ENCODE measurements at regions not wholly inside any gene's neighbourhood (a gene's known extent, or its start where the extent isn't known, plus 50 kb on each side); places are given as distances from the start of the nearest gene placed in this dataset.

GRCh38 chr9:89886281-89886700, 281.5 kb downstream of the GADD45G start:
- H3K4me2 ChIP-seq = no peak overlapping the region
- no peak for TF ChIP-seq CTCF (IDR thresholded peaks at IDR 0.05; ENCODE audit: poor library complexity)
- TF ChIP-seq EZH2 (IDR thresholded peaks at IDR 0.05; ENCODE audit: borderline replicate concordance) = no peak
- no peak for TF ChIP-seq EZH2phosphoT487 (IDR thresholded peaks at IDR 0.05; ENCODE audit: low read depth, severe bottlenecking, unreplicated experiment)

GRCh38 chr9:89887286-89887685, 282.5 kb downstream of the GADD45G start:
- WGBS (ENCODE audit: low lambda C conversion rate, missing lambda C conversion rate) = 96% methylated on average over 4 of the region's 4 CpGs
- TF ChIP-seq CTCF (IDR thresholded peaks at IDR 0.05; ENCODE audit: poor library complexity) (no peak), EZH2phosphoT487 (IDR thresholded peaks at IDR 0.05; ENCODE audit: low read depth, severe bottlenecking, unreplicated experiment) (no peak)
- Histone ChIP-seq H2AFZ (no peak overlapping the region), H3K27ac (no peak overlapping the region), H3K36me3 (replicated peaks; ENCODE audit: insufficient read depth, low read depth) (no peaks in the 10 kb centered on the region), H3K4me3 (no peak overlapping the region), H3K9me3 (ENCODE audit: low read depth) (no peaks in the 10 kb centered on the region), H3K27me3 (no peaks in the 10 kb centered on the region), H4K20me1 (ENCODE audit: insufficient read depth, poor library complexity, severe bottlenecking) (no peaks in the 10 kb centered on the region), H3K9me2 (replicated peaks; ENCODE audit: insufficient read depth) (no peaks in the 10 kb centered on the region), H3K4me2 (no peak overlapping the region), H3K4me1 (ENCODE audit: insufficient read depth) (peaks cover 4% of the 10 kb centered on the region), H3K79me2 (no peaks in the 10 kb centered on the region)
- no peak for DNase-seq (ENCODE audit: low spot score)

More at GRCh38 chr9:89886281-89886700, 281.5 kb downstream of the GADD45G start:
- H3K4me3 ChIP-seq = no peak overlapping the region
- no peaks in the 10 kb centered on the region for H3K27me3 ChIP-seq
- H3K36me3 ChIP-seq (replicated peaks; ENCODE audit: insufficient read depth, low read depth) = no peaks in the 10 kb centered on the region
- H3K9me3 ChIP-seq (ENCODE audit: low read depth) = no peaks in the 10 kb centered on the region
- H3K4me1 ChIP-seq (ENCODE audit: insufficient read depth) = peaks cover 2% of the 10 kb centered on the region
- WGBS (ENCODE audit: low lambda C conversion rate, missing lambda C conversion rate) = 58% methylated on average over 5 of the region's 5 CpGs
- no peaks in the 10 kb centered on the region for H3K79me2 ChIP-seq
- no peak overlapping the region for H2AFZ ChIP-seq
- H3K27ac ChIP-seq = no peak overlapping the region
- no peaks in the 10 kb centered on the region for H4K20me1 ChIP-seq (ENCODE audit: insufficient read depth, poor library complexity, severe bottlenecking)
- H3K9me2 ChIP-seq (replicated peaks; ENCODE audit: insufficient read depth) = no peaks in the 10 kb centered on the region
- DNase-seq (ENCODE audit: low spot score) = no peak

GRCh38 chr9:89888233-89888632, 283.4 kb downstream of the GADD45G start:
- Histone ChIP-seq H3K27ac (no peak overlapping the region), H4K20me1 (ENCODE audit: insufficient read depth, poor library complexity, severe bottlenecking) (no peaks in the 10 kb centered on the region), H3K9me3 (ENCODE audit: low read depth) (no peaks in the 10 kb centered on the region), H3K27me3 (no peaks in the 10 kb centered on the region), H3K4me2 (no peak overlapping the region), H2AFZ (no peak overlapping the region), H3K9me2 (replicated peaks; ENCODE audit: insufficient read depth) (no peaks in the 10 kb centered on the region), H3K36me3 (replicated peaks; ENCODE audit: insufficient read depth, low read depth) (no peaks in the 10 kb centered on the region), H3K4me1 (ENCODE audit: insufficient read depth) (peaks cover 4% of the 10 kb centered on the region), H3K79me2 (no peaks in the 10 kb centered on the region), H3K4me3 (no peak overlapping the region)
- 85% methylated on average over 2 of the region's 2 CpGs for WGBS (ENCODE audit: low lambda C conversion rate, missing lambda C conversion rate)
- TF ChIP-seq EZH2 (IDR thresholded peaks at IDR 0.05; ENCODE audit: borderline replicate concordance) (no peak), EZH2phosphoT487 (IDR thresholded peaks at IDR 0.05; ENCODE audit: low read depth, severe bottlenecking, unreplicated experiment) (no peak), CTCF (IDR thresholded peaks at IDR 0.05; ENCODE audit: poor library complexity) (no peak)
- no peak for DNase-seq (ENCODE audit: low spot score)

GRCh38 chr9:89888677-89889076, 283.9 kb downstream of the GADD45G start:
- TF ChIP-seq EZH2 (IDR thresholded peaks at IDR 0.05; ENCODE audit: borderline replicate concordance) (no peak), CTCF (IDR thresholded peaks at IDR 0.05; ENCODE audit: poor library complexity) (no peak), EZH2phosphoT487 (IDR thresholded peaks at IDR 0.05; ENCODE audit: low read depth, severe bottlenecking, unreplicated experiment) (no peak)
- WGBS (ENCODE audit: low lambda C conversion rate, missing lambda C conversion rate) = 93% methylated on average over 3 of the region's 3 CpGs
- Histone ChIP-seq H3K9me3 (ENCODE audit: low read depth) (no peaks in the 10 kb centered on the region), H3K4me3 (no peak overlapping the region), H3K27me3 (no peaks in the 10 kb centered on the region), H2AFZ (no peak overlapping the region), H3K4me1 (ENCODE audit: insufficient read depth) (peaks cover 4% of the 10 kb centered on the region), H3K4me2 (no peak overlapping the region), H3K79me2 (no peaks in the 10 kb centered on the region), H3K27ac (no peak overlapping the region), H3K9me2 (replicated peaks; ENCODE audit: insufficient read depth) (no peaks in the 10 kb centered on the region), H4K20me1 (ENCODE audit: insufficient read depth, poor library complexity, severe bottlenecking) (no peaks in the 10 kb centered on the region), H3K36me3 (replicated peaks; ENCODE audit: insufficient read depth, low read depth) (no peaks in the 10 kb centered on the region)
- no peak for DNase-seq (ENCODE audit: low spot score)

Measured in hepatocyte (in vitro differentiated cells).